ENCODE measurements at regions not wholly inside any gene's neighbourhood (a gene's known extent, or its start where the extent isn't known, plus 50 kb on each side); places are given as distances from the start of the nearest gene placed in this dataset.

- no peak for TF ChIP-seq CTCF (IDR thresholded peaks at IDR 0.05; ENCODE audit: insufficient read depth, low read length, poor library complexity, severe bottlenecking)
- TF ChIP-seq EZH2phosphoT487 (conservative IDR thresholded peaks at IDR 0.05; ENCODE audit: low read length): no peak
- no peaks in the 10 kb centered on the region for H3K27me3 ChIP-seq (ENCODE audit: low read length)
- no peak overlapping the region for H3K4me2 ChIP-seq (ENCODE audit: low read depth, low read length, poor library complexity, severe bottlenecking)
- no peaks in the 10 kb centered on the region for H3K36me3 ChIP-seq (ENCODE audit: low read length)
- H3K9ac ChIP-seq (ENCODE audit: low read length): no peak overlapping the region
- no peaks in the 10 kb centered on the region for H3K79me2 ChIP-seq (ENCODE audit: insufficient read depth, low read length)
- no peak overlapping the region for H3K4me3 ChIP-seq (ENCODE audit: insufficient read depth, low read length, poor library complexity, severe bottlenecking)
- no peaks in the 10 kb centered on the region; the same call in 1 of the 2 replicates for H3K9me3 ChIP-seq (ENCODE audit: insufficient read depth, low read length)
- no peak overlapping the region for H2AFZ ChIP-seq (ENCODE audit: low read depth, low read length, severe bottlenecking)
- H4K20me1 ChIP-seq (ENCODE audit: low read depth, low read length): no peaks in the 10 kb centered on the region
- no peaks in the 10 kb centered on the region for H3F3A ChIP-seq (ENCODE audit: insufficient read depth)
- H3K27ac ChIP-seq (ENCODE audit: low read depth, low read length): no peak overlapping the region
- H3K9me2 ChIP-seq (replicated peaks; ENCODE audit: insufficient read depth, low read length): no peaks in the 10 kb centered on the region
These were observed 102.5 kb upstream of the MDM1 start for GRCh38 chr12:68434391-68435298.

GRCh38 chr12:68435299-68435637 is 103.1 kb upstream of the MDM1 start:
- TF ChIP-seq EZH2phosphoT487 (conservative IDR thresholded peaks at IDR 0.05; ENCODE audit: low read length): no peak
- no peak for TF ChIP-seq CTCF (IDR thresholded peaks at IDR 0.05; ENCODE audit: insufficient read depth, low read length, poor library complexity, severe bottlenecking)
- H3K4me2 ChIP-seq (ENCODE audit: low read depth, low read length, poor library complexity, severe bottlenecking): no peak overlapping the region
- H2AFZ ChIP-seq (ENCODE audit: low read depth, low read length, severe bottlenecking): no peak overlapping the region
- no peaks in the 10 kb centered on the region for H3K9me2 ChIP-seq (replicated peaks; ENCODE audit: insufficient read depth, low read length)
- H3F3A ChIP-seq (ENCODE audit: insufficient read depth): no peaks in the 10 kb centered on the region
- H3K9me3 ChIP-seq (ENCODE audit: insufficient read depth, low read length): no peaks in the 10 kb centered on the region; the same call in 1 of the 2 replicates
- H3K4me3 ChIP-seq (ENCODE audit: insufficient read depth, low read length, poor library complexity, severe bottlenecking): no peak overlapping the region
- no peaks in the 10 kb centered on the region for H3K36me3 ChIP-seq (ENCODE audit: low read length)
- H3K27me3 ChIP-seq (ENCODE audit: low read length): no peaks in the 10 kb centered on the region
- no peaks in the 10 kb centered on the region for H3K79me2 ChIP-seq (ENCODE audit: insufficient read depth, low read length)
- no peak overlapping the region for H3K27ac ChIP-seq (ENCODE audit: low read depth, low read length)
- H4K20me1 ChIP-seq (ENCODE audit: low read depth, low read length): no peaks in the 10 kb centered on the region
- H3K9ac ChIP-seq (ENCODE audit: low read length): no peak overlapping the region

GRCh38 chr12:68435816-68436215 is 103.7 kb upstream of the MDM1 start:
- Histone ChIP-seq H3K4me2 (ENCODE audit: low read depth, low read length, poor library complexity, severe bottlenecking) (no peak overlapping the region), H3K4me3 (ENCODE audit: insufficient read depth, low read length, poor library complexity, severe bottlenecking) (no peak overlapping the region), H3K27ac (ENCODE audit: low read depth, low read length) (no peak overlapping the region), H3K36me3 (ENCODE audit: low read length) (no peaks in the 10 kb centered on the region), H3K9me3 (ENCODE audit: insufficient read depth, low read length) (no peaks in the 10 kb centered on the region; the same call in 1 of the 2 replicates), H2AFZ (ENCODE audit: low read depth, low read length, severe bottlenecking) (no peak overlapping the region), H3K27me3 (ENCODE audit: low read length) (no peaks in the 10 kb centered on the region), H4K20me1 (ENCODE audit: low read depth, low read length) (no peaks in the 10 kb centered on the region), H3F3A (ENCODE audit: insufficient read depth) (no peaks in the 10 kb centered on the region), H3K9ac (ENCODE audit: low read length) (no peak overlapping the region), H3K9me2 (replicated peaks; ENCODE audit: insufficient read depth, low read length) (no peaks in the 10 kb centered on the region), H3K79me2 (ENCODE audit: insufficient read depth, low read length) (no peaks in the 10 kb centered on the region)
- TF ChIP-seq EZH2phosphoT487 (conservative IDR thresholded peaks at IDR 0.05; ENCODE audit: low read length) (no peak), CTCF (IDR thresholded peaks at IDR 0.05; ENCODE audit: insufficient read depth, low read length, poor library complexity, severe bottlenecking) (no peak)
